ENCODE measurements at regions not wholly inside any gene's neighbourhood (a gene's known extent, or its start where the extent isn't known, plus 50 kb on each side); places are given as distances from the start of the nearest gene placed in this dataset.

DNA sequence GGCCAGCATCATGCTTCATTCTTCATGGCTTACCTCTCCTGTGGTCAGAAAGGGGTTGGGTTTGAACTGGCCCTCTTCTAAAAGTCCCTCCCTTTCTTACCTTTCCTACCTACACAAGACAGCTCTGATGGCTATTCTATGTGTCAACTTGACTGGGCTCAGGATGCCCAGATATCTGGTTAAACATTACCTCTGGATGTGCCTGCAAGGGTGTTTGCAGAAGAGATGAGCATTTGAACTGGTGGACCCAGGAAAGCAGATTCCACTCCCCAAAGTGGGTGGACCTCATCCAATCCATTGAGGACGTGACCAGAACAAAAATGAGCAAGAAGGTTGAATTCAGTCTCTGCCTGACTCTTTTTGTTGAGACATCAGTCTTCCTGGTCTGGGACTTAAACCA is 79.0 kb upstream of the TCF7L2 start:
- TF ChIP-seq, protein P1, sequence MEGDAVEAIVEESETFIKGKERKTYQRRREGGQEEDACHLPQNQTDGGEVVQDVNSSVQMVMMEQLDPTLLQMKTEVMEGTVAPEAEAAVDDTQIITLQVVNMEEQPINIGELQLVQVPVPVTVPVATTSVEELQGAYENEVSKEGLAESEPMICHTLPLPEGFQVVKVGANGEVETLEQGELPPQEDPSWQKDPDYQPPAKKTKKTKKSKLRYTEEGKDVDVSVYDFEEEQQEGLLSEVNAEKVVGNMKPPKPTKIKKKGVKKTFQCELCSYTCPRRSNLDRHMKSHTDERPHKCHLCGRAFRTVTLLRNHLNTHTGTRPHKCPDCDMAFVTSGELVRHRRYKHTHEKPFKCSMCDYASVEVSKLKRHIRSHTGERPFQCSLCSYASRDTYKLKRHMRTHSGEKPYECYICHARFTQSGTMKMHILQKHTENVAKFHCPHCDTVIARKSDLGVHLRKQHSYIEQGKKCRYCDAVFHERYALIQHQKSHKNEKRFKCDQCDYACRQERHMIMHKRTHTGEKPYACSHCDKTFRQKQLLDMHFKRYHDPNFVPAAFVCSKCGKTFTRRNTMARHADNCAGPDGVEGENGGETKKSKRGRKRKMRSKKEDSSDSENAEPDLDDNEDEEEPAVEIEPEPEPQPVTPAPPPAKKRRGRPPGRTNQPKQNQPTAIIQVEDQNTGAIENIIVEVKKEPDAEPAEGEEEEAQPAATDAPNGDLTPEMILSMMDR (IDR thresholded peaks at IDR 0.05) = no peak
- no peak for TF ChIP-seq POLR2A (IDR thresholded peaks at IDR 0.05)
